ENCODE measurements at regions not wholly inside any gene's neighbourhood (a gene's known extent, or its start where the extent isn't known, plus 50 kb on each side); places are given as distances from the start of the nearest gene placed in this dataset.

DNA sequence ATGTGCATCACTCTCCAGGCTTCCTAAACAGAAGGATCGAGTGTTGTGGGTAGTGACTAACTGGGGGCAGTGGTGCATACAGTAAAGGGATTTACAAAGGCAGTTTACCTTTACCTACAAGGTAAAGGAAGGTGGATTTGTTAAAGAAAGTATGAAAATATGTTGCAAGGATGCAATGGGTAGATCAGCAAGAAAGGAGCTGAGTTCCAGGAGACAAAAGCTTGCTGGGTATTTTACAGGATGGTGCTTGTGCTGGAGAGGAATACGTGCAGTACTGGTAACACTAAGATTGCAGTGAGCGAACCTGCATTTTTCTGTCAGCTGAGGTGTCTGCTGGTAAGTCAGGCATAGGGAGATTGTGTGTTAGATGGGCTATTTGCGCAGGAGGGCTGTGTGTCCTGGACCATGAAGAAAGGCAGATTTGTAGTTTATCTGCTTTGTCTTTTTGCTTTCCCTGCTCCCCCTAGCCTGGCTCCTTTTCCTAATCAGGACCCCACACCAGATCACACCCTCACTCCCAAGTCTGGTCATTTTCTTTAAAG is 304.6 kb downstream of the THBS2 start:
- Histone ChIP-seq H3K9me3 (ENCODE audit: control insufficient read depth in 4 of 4, low read length in 3 of 4) (no peaks in the 10 kb centered on the region), H3K4me1 (ENCODE audit: control insufficient read depth in 4 of 4, insufficient read depth in 4 of 4, low read length in 3 of 4) (no peaks in the 10 kb centered on the region), H3K4me3 (ENCODE audit: low read depth in 1 of 3, low read length in 3 of 3) (no peak overlapping the region), H3K27ac (ENCODE audit: low read depth in 1 of 2, low read length in 2 of 2) (no peak overlapping the region), H3K27me3 (ENCODE audit: control insufficient read depth in 4 of 4, insufficient read depth in 4 of 4, low read length in 3 of 4) (peaks cover 0 to 4% (median 0%) of the 10 kb centered on the region in 4 donors), H3K36me3 (ENCODE audit: control insufficient read depth in 4 of 4, insufficient read depth in 3 of 4, low read depth in 1 of 4, low read length in 3 of 4) (no peaks in the 10 kb centered on the region), H3K9ac (ENCODE audit: low read depth in 1 of 2, low read length in 2 of 2) (no peak overlapping the region)
- no peak for DNase-seq (ENCODE audit: low spot score)
- TF ChIP-seq YY1 (IDR thresholded peaks at IDR 0.05) (no peak), GABPA (IDR thresholded peaks at IDR 0.05 in 1 of 2, conservative IDR thresholded peaks at IDR 0.05 in 1 of 2) (no peak), CTCF (IDR thresholded peaks at IDR 0.05; ENCODE audit: low read depth, low read length, missing input control) (no peak), FOXA2 (IDR thresholded peaks at IDR 0.05) (no peak), SP1 (IDR thresholded peaks at IDR 0.05) (no peak), NR2F2 (IDR thresholded peaks at IDR 0.05) (no peak), EGR1 (IDR thresholded peaks at IDR 0.05; ENCODE audit: low read depth in 2 of 2) (no peak), RXRA (IDR thresholded peaks at IDR 0.05) (no peak), FOXA1 (IDR thresholded peaks at IDR 0.05) (no peak), MAX (IDR thresholded peaks at IDR 0.05) (no peak), TAF1 (conservative IDR thresholded peaks at IDR 0.05) (no peak), RAD21 (IDR thresholded peaks at IDR 0.05) (no peak), ZBTB33 (IDR thresholded peaks at IDR 0.05) (no peak), HNF4G (IDR thresholded peaks at IDR 0.05) (no peak), JUND (IDR thresholded peaks at IDR 0.05) (no peak), HNF4A (conservative IDR thresholded peaks at IDR 0.05) (no peak)
- TF ChIP-seq, protein P1, sequence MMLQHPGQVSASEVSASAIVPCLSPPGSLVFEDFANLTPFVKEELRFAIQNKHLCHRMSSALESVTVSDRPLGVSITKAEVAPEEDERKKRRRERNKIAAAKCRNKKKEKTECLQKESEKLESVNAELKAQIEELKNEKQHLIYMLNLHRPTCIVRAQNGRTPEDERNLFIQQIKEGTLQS (IDR thresholded peaks at IDR 0.05), result no peak
- TF ChIP-seq, protein P2, sequence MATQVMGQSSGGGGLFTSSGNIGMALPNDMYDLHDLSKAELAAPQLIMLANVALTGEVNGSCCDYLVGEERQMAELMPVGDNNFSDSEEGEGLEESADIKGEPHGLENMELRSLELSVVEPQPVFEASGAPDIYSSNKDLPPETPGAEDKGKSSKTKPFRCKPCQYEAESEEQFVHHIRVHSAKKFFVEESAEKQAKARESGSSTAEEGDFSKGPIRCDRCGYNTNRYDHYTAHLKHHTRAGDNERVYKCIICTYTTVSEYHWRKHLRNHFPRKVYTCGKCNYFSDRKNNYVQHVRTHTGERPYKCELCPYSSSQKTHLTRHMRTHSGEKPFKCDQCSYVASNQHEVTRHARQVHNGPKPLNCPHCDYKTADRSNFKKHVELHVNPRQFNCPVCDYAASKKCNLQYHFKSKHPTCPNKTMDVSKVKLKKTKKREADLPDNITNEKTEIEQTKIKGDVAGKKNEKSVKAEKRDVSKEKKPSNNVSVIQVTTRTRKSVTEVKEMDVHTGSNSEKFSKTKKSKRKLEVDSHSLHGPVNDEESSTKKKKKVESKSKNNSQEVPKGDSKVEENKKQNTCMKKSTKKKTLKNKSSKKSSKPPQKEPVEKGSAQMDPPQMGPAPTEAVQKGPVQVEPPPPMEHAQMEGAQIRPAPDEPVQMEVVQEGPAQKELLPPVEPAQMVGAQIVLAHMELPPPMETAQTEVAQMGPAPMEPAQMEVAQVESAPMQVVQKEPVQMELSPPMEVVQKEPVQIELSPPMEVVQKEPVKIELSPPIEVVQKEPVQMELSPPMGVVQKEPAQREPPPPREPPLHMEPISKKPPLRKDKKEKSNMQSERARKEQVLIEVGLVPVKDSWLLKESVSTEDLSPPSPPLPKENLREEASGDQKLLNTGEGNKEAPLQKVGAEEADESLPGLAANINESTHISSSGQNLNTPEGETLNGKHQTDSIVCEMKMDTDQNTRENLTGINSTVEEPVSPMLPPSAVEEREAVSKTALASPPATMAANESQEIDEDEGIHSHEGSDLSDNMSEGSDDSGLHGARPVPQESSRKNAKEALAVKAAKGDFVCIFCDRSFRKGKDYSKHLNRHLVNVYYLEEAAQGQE (IDR thresholded peaks at IDR 0.05), result no peak
- 80% methylated on average over 4 of the region's 4 CpGs for WGBS

Measured in liver (tissue), 8 donors.